ENCODE measurements at regions not wholly inside any gene's neighbourhood (a gene's known extent, or its start where the extent isn't known, plus 50 kb on each side); places are given as distances from the start of the nearest gene placed in this dataset.

DNA sequence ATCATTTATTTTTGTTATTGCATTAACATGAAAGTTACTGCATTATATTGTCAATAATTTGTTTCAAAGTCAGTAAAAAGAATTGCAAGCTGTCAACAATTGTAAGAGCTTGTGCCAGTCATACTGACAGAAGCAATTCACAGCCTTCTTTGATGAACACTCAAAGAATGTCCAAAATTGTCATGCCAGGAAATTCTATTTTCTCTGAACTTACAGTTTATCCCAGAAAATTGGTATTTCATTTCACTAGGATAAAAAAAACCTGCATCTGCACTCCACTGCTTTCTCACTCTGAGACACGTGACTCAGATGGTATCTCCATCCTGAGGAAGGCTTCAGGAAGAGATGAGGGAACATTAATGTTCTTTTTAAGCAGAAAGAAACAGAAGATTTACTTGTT lies 332.6 kb upstream of the CCDC54 start:
- Histone ChIP-seq H3K9me3 (no peaks in the 10 kb centered on the region), H3K27ac (no peak overlapping the region), H3K4me3 (no peak overlapping the region), H3K36me3 (no peaks in the 10 kb centered on the region), H3K4me1 (no peaks in the 10 kb centered on the region), H3K27me3 (no peaks in the 10 kb centered on the region)
- intact Hi-C loops (cut with DNase I) = no loop called here
- WGBS, 2 donors = 37 to 60% methylated on average over 1 of the region's 1 CpG
- ATAC-seq (no peak), DNase-seq (no peak), FAIRE-seq (no peak)
- TF ChIP-seq, protein P1, sequence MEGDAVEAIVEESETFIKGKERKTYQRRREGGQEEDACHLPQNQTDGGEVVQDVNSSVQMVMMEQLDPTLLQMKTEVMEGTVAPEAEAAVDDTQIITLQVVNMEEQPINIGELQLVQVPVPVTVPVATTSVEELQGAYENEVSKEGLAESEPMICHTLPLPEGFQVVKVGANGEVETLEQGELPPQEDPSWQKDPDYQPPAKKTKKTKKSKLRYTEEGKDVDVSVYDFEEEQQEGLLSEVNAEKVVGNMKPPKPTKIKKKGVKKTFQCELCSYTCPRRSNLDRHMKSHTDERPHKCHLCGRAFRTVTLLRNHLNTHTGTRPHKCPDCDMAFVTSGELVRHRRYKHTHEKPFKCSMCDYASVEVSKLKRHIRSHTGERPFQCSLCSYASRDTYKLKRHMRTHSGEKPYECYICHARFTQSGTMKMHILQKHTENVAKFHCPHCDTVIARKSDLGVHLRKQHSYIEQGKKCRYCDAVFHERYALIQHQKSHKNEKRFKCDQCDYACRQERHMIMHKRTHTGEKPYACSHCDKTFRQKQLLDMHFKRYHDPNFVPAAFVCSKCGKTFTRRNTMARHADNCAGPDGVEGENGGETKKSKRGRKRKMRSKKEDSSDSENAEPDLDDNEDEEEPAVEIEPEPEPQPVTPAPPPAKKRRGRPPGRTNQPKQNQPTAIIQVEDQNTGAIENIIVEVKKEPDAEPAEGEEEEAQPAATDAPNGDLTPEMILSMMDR (IDR thresholded peaks at IDR 0.05) = no peak

DNA sequence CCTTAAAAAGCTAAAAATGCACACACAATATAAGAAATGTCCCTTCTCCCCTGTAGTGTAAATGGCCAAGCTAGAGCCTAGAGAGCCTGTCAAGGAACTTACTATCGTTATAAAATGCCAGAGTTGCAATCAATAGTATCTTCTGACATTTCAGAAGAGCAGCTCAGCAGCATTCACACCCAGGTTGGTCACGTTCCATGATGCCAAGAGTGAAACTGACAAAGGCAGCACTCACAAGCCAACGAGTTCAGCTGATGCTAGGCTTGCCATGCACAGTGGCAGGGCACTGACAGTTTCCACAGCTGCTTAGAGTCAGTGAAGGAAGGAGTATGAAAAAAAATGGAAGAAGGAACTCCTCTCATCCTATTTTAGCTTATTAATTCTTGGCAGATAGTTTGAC lies 331.4 kb upstream of the CCDC54 start:
- Histone ChIP-seq H3K4me3 (no peak overlapping the region), H3K27me3 (no peaks in the 10 kb centered on the region), H3K36me3 (no peaks in the 10 kb centered on the region), H3K4me1 (no peaks in the 10 kb centered on the region), H3K9me3 (no peaks in the 10 kb centered on the region), H3K27ac (no peak overlapping the region)
- FAIRE-seq = no peak
- no peak for ATAC-seq
- TF ChIP-seq, protein P1 (IDR thresholded peaks at IDR 0.05) = no peak
- DNase-seq = no peak
- intact Hi-C loops (cut with DNase I) = no loop called here
- WGBS, 2 donors = 43 to 44% methylated on average over 3 of the region's 3 CpGs

DNA sequence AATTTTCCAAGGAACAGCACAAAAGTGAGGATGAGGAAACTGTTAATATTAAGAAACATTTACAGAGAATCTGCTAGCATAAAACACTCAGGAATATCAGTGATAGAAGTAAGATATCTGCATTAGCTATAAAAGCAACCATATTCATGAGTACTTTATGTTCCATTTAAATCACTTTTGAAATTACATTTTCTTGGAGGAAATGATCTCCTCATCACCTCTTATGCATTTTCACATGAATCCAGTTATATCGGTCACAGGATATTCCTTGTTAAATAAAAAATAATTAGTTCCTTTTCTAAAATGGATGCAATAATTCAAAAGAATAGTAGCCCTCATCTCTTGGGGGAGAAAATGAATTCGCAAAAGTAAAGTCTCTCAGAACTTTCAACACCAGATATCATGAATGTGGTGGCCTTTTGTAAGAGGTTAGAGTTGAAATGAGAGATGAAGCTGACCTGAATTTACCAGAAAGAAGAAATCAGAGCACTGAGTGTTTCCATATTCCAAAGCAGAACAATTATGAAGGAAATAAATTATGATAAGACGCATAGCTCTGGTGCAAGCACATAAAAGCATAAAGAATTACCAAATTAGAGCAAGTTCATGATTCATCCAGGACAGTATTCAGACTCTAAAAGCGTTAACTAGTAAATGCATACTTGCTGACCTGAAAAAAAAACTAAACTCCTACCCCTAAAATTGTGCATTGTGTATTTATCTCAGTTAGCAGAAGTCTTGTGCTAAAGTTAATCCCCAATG lies 321.9 kb upstream of the CCDC54 start:
- Histone ChIP-seq H3K27ac (no peak overlapping the region), H3K4me1 (no peaks in the 10 kb centered on the region), H3K36me3 (no peaks in the 10 kb centered on the region), H3K27me3 (no peaks in the 10 kb centered on the region), H3K4me3 (no peak overlapping the region), H3K9me3 (no peaks in the 10 kb centered on the region)
- TF ChIP-seq, protein P1 (IDR thresholded peaks at IDR 0.05) = no peak
- DNase-seq = no peak
- FAIRE-seq = no peak
- ATAC-seq = no peak
- intact Hi-C loops (cut with DNase I) = no loop called here
- WGBS, 2 donors = 76 to 82% methylated on average over 4 of the region's 4 CpGs

DNA sequence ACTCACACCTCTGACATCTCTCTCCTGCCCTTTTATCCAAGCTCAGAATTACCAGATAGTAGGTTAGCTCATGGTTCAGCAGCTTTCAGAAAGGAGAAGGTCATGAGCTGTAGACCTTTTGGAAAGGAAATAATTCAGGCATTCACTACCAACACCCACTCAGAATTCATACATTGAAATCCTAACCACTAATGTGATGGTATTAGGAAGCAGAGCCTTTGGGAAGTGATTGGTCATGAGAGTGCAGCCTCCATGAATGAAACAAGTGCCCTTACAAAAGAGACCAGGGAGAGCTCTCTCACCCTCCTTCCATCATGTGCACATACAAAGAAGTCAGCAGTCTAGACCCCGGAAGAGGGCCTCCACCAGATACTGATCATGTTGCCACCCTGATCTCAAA lies 315.8 kb upstream of the CCDC54 start:
- no peak for FAIRE-seq
- H3K4me1 ChIP-seq = no peaks in the 10 kb centered on the region
- 83 to 89% methylated on average over 1 of the region's 1 CpG for WGBS, 2 donors
- no peaks in the 10 kb centered on the region for H3K27me3 ChIP-seq
- no peak overlapping the region for H3K27ac ChIP-seq
- intact Hi-C loops (cut with DNase I) = no loop called here
- ATAC-seq = no peak
- DNase-seq = no peak
- no peak overlapping the region for H3K4me3 ChIP-seq
- no peaks in the 10 kb centered on the region for H3K36me3 ChIP-seq
- TF ChIP-seq, protein P1 (IDR thresholded peaks at IDR 0.05) = no peak
- no peaks in the 10 kb centered on the region for H3K9me3 ChIP-seq

DNA sequence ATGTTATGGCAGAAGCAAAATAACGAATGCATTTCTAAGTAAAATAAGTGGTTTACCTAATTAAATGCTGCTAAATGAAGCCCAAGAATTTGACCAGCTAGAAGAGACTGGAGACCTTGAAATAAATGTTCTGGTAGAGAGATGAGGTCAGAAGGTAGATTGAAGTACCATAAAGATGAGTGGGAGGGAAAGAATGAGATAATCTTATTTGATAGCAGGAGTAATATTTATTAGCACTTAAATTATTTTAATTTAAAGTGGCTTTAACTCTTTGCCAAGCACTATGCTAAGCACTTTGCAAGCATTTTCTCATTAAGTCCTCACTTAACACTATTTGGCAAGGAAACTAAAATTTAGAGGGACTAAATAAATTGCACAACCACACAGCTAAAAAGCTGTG lies 314.9 kb upstream of the CCDC54 start:
- no peaks in the 10 kb centered on the region for H3K9me3 ChIP-seq
- no peaks in the 10 kb centered on the region for H3K27me3 ChIP-seq
- no peak overlapping the region for H3K27ac ChIP-seq
- H3K4me3 ChIP-seq = no peak overlapping the region
- H3K36me3 ChIP-seq = no peaks in the 10 kb centered on the region
- FAIRE-seq = no peak
- WGBS, 2 donors = 51 to 56% methylated on average over 1 of the region's 1 CpG
- DNase-seq = no peak
- H3K4me1 ChIP-seq = no peaks in the 10 kb centered on the region
- intact Hi-C loops (cut with DNase I) = no loop called here
- no peak for ATAC-seq
- TF ChIP-seq, protein P1 (IDR thresholded peaks at IDR 0.05) = no peak

All from pancreas (tissue), 10 donors.